H9 (cell line): ENCODE measurements at regions not wholly inside any gene's neighbourhood (a gene's known extent, or its start where the extent isn't known, plus 50 kb on each side); places are given as distances from the start of the nearest gene placed in this dataset.

Experiments used
- DNase-seq: peaks from one replicate; pipeline ENCODE4 v3.0.0-alpha.2; 2017
- H2AFZ ChIP-seq: one replicate; pipeline ENCODE4 v1.6.1; 2013; ENCODE audit warnings: mild to moderate bottlenecking, low read length, control low read depth, moderate library complexity
- H2AK5ac ChIP-seq: 2 replicates; pipeline ENCODE4 v1.6.1; 2013; ENCODE audit warnings: low read length, control low read depth, mixed read lengths; ENCODE audit not compliant: insufficient read length
- H2BK120ac ChIP-seq: one replicate; pipeline ENCODE4 v1.6.1; 2013; ENCODE audit warnings: low read depth, mild to moderate bottlenecking, low read length, control low read depth, inconsistent platforms; ENCODE audit not compliant: poor library complexity, severe bottlenecking
- H2BK12ac ChIP-seq: 2 replicates; pipeline ENCODE4 v1.6.1; 2013; ENCODE audit warnings: low read length, control low read depth, mixed read lengths, low read depth; ENCODE audit not compliant: insufficient read length
- H2BK15ac ChIP-seq: 2 replicates; pipeline ENCODE4 v1.6.1; 2013; ENCODE audit warnings: low read depth, low read length, control low read depth
- H2BK20ac ChIP-seq: one replicate; pipeline ENCODE4 v1.6.1; 2013; ENCODE audit warnings: low read depth, mild to moderate bottlenecking, low read length, control low read depth, inconsistent platforms; ENCODE audit not compliant: poor library complexity, severe bottlenecking
- H2BK5ac ChIP-seq: 2 replicates; pipeline ENCODE4 v1.6.1; 2013; ENCODE audit warnings: low read length, control low read depth, mixed read lengths; ENCODE audit not compliant: insufficient read length
- H3K14ac ChIP-seq: 2 replicates; pipeline ENCODE4 v1.6.1; 2013; ENCODE audit warnings: low read length, control low read depth; ENCODE audit not compliant: insufficient read depth
- H3K18ac ChIP-seq: 2 replicates; pipeline ENCODE4 v1.6.1; 2013; ENCODE audit warnings: low read depth, mild to moderate bottlenecking, mixed read lengths, low read length, control low read depth; ENCODE audit not compliant: insufficient read length
- H3K23ac ChIP-seq: 2 replicates; pipeline ENCODE4 v1.6.1; 2013; ENCODE audit warnings: low read length, control low read depth, mixed read lengths, low read depth; ENCODE audit not compliant: insufficient read length
- H3K23me2 ChIP-seq: 2 replicates; pipeline ENCODE4 v1.6.1; 2013; ENCODE audit warnings: low read depth, mild to moderate bottlenecking, mixed read lengths, low read length, control low read depth; ENCODE audit not compliant: insufficient read length, poor library complexity, severe bottlenecking
- H3K27ac ChIP-seq: 2 replicates; pipeline ENCODE4 v1.5.1; 2013; ENCODE audit warnings: low read length, control low read depth, mixed read lengths, low read depth; ENCODE audit not compliant: insufficient read length
- H3K27me3 ChIP-seq: 2 replicates; pipeline ENCODE4 v1.6.1; 2013; ENCODE audit warnings: low read length, control low read depth, inconsistent platforms; ENCODE audit not compliant: insufficient read depth
- H3K4ac ChIP-seq: 2 replicates; pipeline ENCODE4 v1.6.1; 2013; ENCODE audit warnings: low read depth, mild to moderate bottlenecking, control low read depth, inconsistent platforms, low read length, moderate library complexity
- H3K4me1 ChIP-seq: 2 replicates; pipeline ENCODE4 v1.6.1; 2013; ENCODE audit warnings: low read length, control low read depth, inconsistent platforms; ENCODE audit not compliant: insufficient read depth
- H3K4me2 ChIP-seq: 2 replicates; pipeline ENCODE4 v1.6.1; 2013; ENCODE audit warnings: low read length, control low read depth, mixed read lengths; ENCODE audit not compliant: insufficient read length, insufficient read depth
- H3K56ac ChIP-seq: 2 replicates; pipeline ENCODE4 v1.6.1; 2013; ENCODE audit warnings: low read depth, mild to moderate bottlenecking, mixed read lengths, low read length, control low read depth; ENCODE audit not compliant: insufficient read length
- H3K79me1 ChIP-seq: 2 replicates; pipeline ENCODE4 v1.6.1; 2013; ENCODE audit warnings: low read depth, mild to moderate bottlenecking, moderate library complexity, low read length, control low read depth, inconsistent platforms; ENCODE audit not compliant: insufficient read depth, poor library complexity, severe bottlenecking
- H3K79me2 ChIP-seq: 2 replicates; pipeline ENCODE4 v1.6.1; 2013; ENCODE audit warnings: low read length, control low read depth, inconsistent platforms; ENCODE audit not compliant: insufficient read depth
- H3K9ac ChIP-seq: 2 replicates; pipeline ENCODE4 v1.6.1; 2013; ENCODE audit warnings: low read length, control low read depth, mixed read lengths; ENCODE audit not compliant: insufficient read length; ENCODE audit errors: extremely low read depth
- H3K9me3 ChIP-seq: one replicate; pipeline ENCODE4 v1.6.1; 2013; ENCODE audit warnings: low read depth, low read length, inconsistent platforms; ENCODE audit not compliant: control insufficient read depth
- H3T11ph ChIP-seq: one replicate; pipeline ENCODE4 v1.6.1; 2013; ENCODE audit warnings: mild to moderate bottlenecking, low read length, control low read depth, inconsistent platforms
- H4K20me1 ChIP-seq: one replicate; pipeline ENCODE4 v1.6.1; 2013; ENCODE audit not compliant: control insufficient read depth, insufficient read length, insufficient read depth
- H4K5ac ChIP-seq: 2 replicates; pipeline ENCODE4 v1.6.1; 2013; ENCODE audit warnings: low read depth, mild to moderate bottlenecking, mixed read lengths, low read length, control low read depth; ENCODE audit not compliant: insufficient read length
- H4K8ac ChIP-seq: replicated peaks from 2 replicates; pipeline ENCODE4 v1.6.1; 2013; ENCODE audit warnings: low read length, control low read depth, mixed read lengths, low read depth; ENCODE audit not compliant: insufficient read length
- H4K91ac ChIP-seq: 2 replicates; pipeline ENCODE4 v1.6.1; 2013; ENCODE audit warnings: low read depth, mild to moderate bottlenecking, moderate library complexity, mixed read lengths, low read length, control low read depth; ENCODE audit not compliant: insufficient read length
- H3K27ac Mint-ChIP-seq, 3 experiments: 2 replicates in 2 of 3; 3 replicates in 1 of 3; pipeline ENCODE4 v1.8.0; 2020 to 2021; ENCODE audit warnings: mixed read lengths in 3 of 3, mild to moderate bottlenecking in 1 of 3, moderate library complexity in 1 of 3
- H3K27me3 Mint-ChIP-seq: 2 replicates; pipeline ENCODE4 v1.8.0; 2021; ENCODE audit warnings: low read depth, mild to moderate bottlenecking, moderate library complexity, mixed read lengths
- H3K36me3 Mint-ChIP-seq, 3 experiments: 2 replicates in 2 of 3; 3 replicates in 1 of 3; pipeline ENCODE4 v1.8.0; 2020 to 2021; ENCODE audit warnings: low read depth in 3 of 3, mixed read lengths in 3 of 3; ENCODE audit not compliant: insufficient read depth in 1 of 3
- H3K4me1 Mint-ChIP-seq, 2 experiments: 2 replicates each; pipeline ENCODE4 v1.8.0; 2020; ENCODE audit warnings: mixed read lengths in 2 of 2
- H3K4me3 Mint-ChIP-seq, 2 experiments: 2 replicates in 1 of 2; 3 replicates in 1 of 2; pipeline ENCODE4 v1.8.0; 2020 to 2021; ENCODE audit warnings: mild to moderate bottlenecking in 2 of 2, mixed read lengths in 2 of 2, moderate library complexity in 1 of 2
- H3K9me3 Mint-ChIP-seq, 2 experiments: 2 replicates in 1 of 2; 3 replicates in 1 of 2; pipeline ENCODE4 v1.8.0; 2020; ENCODE audit warnings: mild to moderate bottlenecking in 2 of 2, mixed read lengths in 2 of 2, moderate library complexity in 1 of 2
- WGBS: extraction: QIAGEN DNeasy Blood & Tissue Kit; methylation state at CpG from one replicate; pipeline ENCODE4 v1.1.7; 2013; ENCODE audit warnings: missing lambda C conversion rate, low lambda C conversion rate, mixed read lengths; ENCODE audit not compliant: insufficient read length; ENCODE audit errors: extremely low coverage; 5-methylcytosine and 5-hydroxymethylcytosine counted together
- TF ChIP-seq, protein P1 (sequence below): fragments of 200-600 bp; sonication (generic); conservative IDR thresholded peaks from 3 replicates; pipeline ENCODE4 v1.8.0; 2021; ENCODE audit warnings: antibody characterized with exemption, mild to moderate bottlenecking

DNA sequence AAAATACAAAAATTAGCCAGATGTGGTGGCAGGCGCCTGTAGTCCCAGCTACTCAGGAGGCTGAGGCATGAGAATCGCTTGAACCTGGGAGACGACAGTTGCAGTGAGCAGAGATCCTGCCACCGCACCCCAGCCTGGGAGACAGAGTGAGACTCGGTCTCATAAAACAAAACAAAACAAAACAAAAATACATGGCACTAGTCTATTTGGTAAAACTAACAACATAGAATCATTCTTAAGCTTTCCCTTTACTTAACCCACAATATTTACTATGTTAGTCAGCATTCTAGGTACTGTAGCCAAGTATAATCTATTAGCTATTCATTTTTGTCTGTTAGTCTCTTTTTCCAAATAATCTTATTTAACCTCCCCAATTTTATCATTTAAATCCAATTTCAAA, 1482.8 kb downstream of the SLITRK5 start:
- H3K56ac ChIP-seq = no peak overlapping the region
- H3T11ph ChIP-seq = no peak overlapping the region
- H3K9me3 Mint-ChIP-seq = peaks cover 7 to 11% of the 10 kb centered on the region in 2 experiments; a peak in 3 of 5 replicates
- H3K9ac ChIP-seq = no peak overlapping the region
- H3K4me1 ChIP-seq = no peaks in the 10 kb centered on the region
- H3K4me3 Mint-ChIP-seq = no peak overlapping the region
- no peak overlapping the region for H3K27ac ChIP-seq
- no peak overlapping the region for H4K91ac ChIP-seq
- H2BK5ac ChIP-seq = no peak overlapping the region
- H2BK15ac ChIP-seq = no peak overlapping the region
- H3K27me3 ChIP-seq = no peaks in the 10 kb centered on the region
- no peaks in the 10 kb centered on the region for H3K4me1 Mint-ChIP-seq
- H3K27ac Mint-ChIP-seq = no peak overlapping the region
- no peak overlapping the region for H4K5ac ChIP-seq
- H3K23ac ChIP-seq = no peak overlapping the region
- no peak overlapping the region for H3K4me2 ChIP-seq
- TF ChIP-seq, protein P1, sequence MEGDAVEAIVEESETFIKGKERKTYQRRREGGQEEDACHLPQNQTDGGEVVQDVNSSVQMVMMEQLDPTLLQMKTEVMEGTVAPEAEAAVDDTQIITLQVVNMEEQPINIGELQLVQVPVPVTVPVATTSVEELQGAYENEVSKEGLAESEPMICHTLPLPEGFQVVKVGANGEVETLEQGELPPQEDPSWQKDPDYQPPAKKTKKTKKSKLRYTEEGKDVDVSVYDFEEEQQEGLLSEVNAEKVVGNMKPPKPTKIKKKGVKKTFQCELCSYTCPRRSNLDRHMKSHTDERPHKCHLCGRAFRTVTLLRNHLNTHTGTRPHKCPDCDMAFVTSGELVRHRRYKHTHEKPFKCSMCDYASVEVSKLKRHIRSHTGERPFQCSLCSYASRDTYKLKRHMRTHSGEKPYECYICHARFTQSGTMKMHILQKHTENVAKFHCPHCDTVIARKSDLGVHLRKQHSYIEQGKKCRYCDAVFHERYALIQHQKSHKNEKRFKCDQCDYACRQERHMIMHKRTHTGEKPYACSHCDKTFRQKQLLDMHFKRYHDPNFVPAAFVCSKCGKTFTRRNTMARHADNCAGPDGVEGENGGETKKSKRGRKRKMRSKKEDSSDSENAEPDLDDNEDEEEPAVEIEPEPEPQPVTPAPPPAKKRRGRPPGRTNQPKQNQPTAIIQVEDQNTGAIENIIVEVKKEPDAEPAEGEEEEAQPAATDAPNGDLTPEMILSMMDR = no peak
- H2AK5ac ChIP-seq = no peak overlapping the region
- H3K36me3 Mint-ChIP-seq = peaks cover 0 to 10% (median 1%) of the 10 kb centered on the region in 3 experiments; a peak in 3 of 7 replicates
- H4K20me1 ChIP-seq = no peaks in the 10 kb centered on the region
- no peak overlapping the region for H3K4ac ChIP-seq
- no peak overlapping the region for H3K18ac ChIP-seq
- H3K79me1 ChIP-seq = no peaks in the 10 kb centered on the region
- no peak overlapping the region for H4K8ac ChIP-seq
- no CpG with 5 or more reads among the region's 5 CpGs for WGBS
- H2AFZ ChIP-seq = no peak overlapping the region
- no peaks in the 10 kb centered on the region for H3K79me2 ChIP-seq
- no peak overlapping the region for H2BK20ac ChIP-seq
- no peak overlapping the region for H2BK12ac ChIP-seq
- H3K27me3 Mint-ChIP-seq = no peaks in the 10 kb centered on the region
- H2BK120ac ChIP-seq = no peak overlapping the region
- DNase-seq = no peak
- no peaks in the 10 kb centered on the region for H3K9me3 ChIP-seq
- no peak overlapping the region for H3K14ac ChIP-seq
- no peaks in the 10 kb centered on the region for H3K23me2 ChIP-seq
